Calu3 (cell line): ENCODE measurements at regions not wholly inside any gene's neighbourhood (a gene's known extent, or its start where the extent isn't known, plus 50 kb on each side); places are given as distances from the start of the nearest gene placed in this dataset.

Experiments used
- BruUV-seq: library from RNA; stranded (reverse); fragments of 400-500 nt; replicated peaks from 2 replicates; lab custom pipeline; 2021; lab: Mats Ljungman, UMichigan
- CTCF ChIA-PET: fragments of 300-600 bp; sonication (Branson Sonifier 250); formaldehyde crosslinking; loops from one replicate; lab custom pipeline; 2022; ENCODE audit warnings: antibody characterized with exemption; lab: Charles Lee
- DNase-seq: peaks from one replicate; pipeline ENCODE4 v3.0.0; 2022
- H3K27ac Mint-ChIP-seq: one replicate; pipeline ENCODE4 v1.8.0; 2022; ENCODE audit warnings: mixed read lengths; ENCODE audit not compliant: unreplicated experiment
- H3K27me3 Mint-ChIP-seq: one replicate; pipeline ENCODE4 v1.8.0; 2022; ENCODE audit warnings: mixed read lengths; ENCODE audit not compliant: unreplicated experiment
- H3K36me3 Mint-ChIP-seq: one replicate; pipeline ENCODE4 v1.8.0; 2022; ENCODE audit warnings: mild to moderate bottlenecking, moderate library complexity, mixed read lengths; ENCODE audit not compliant: insufficient read depth, unreplicated experiment
- H3K4me1 Mint-ChIP-seq: one replicate; pipeline ENCODE4 v1.8.0; 2022; ENCODE audit warnings: mild to moderate bottlenecking, low read depth, mixed read lengths; ENCODE audit not compliant: unreplicated experiment
- H3K4me3 Mint-ChIP-seq: one replicate; pipeline ENCODE4 v1.8.0; 2022; ENCODE audit warnings: mild to moderate bottlenecking, low read depth, moderate library complexity, mixed read lengths; ENCODE audit not compliant: unreplicated experiment
- H3K9me3 Mint-ChIP-seq: one replicate; pipeline ENCODE4 v1.8.0; 2022; ENCODE audit warnings: low read depth, mixed read lengths; ENCODE audit not compliant: unreplicated experiment
- CTCF ChIP-seq: fragments of 200-600 bp; IDR thresholded peaks from one replicate; pipeline ENCODE4 v1.8.0; 2022; ENCODE audit warnings: antibody characterized with exemption; ENCODE audit not compliant: unreplicated experiment
- intact Hi-C: fragments of 100-400 bp; cut with micrococcal nuclease; formaldehyde crosslinking; loops from one replicate; pipeline ENCODE4 v1.10.0; 2022; ENCODE audit not compliant: unreplicated experiment

DNA sequence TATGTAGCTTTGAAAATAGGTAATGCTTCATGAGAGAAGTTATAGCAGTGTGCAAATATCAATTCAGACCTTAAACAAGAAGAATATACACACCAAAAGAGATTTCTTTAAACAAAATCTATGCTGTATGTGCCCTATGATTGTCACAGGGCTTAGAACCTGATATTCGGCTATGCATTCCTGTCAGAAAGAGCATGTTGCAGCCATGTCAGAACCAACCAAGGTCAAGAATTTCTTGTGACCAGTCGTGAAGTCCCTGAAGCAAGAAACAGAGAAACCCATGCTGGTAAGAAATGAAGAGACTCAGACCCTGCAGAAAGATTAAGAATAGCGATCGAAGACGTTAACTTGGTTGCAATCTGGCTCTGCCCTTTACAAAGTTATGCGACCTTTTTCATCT is 210.3 kb upstream of the SPIN4 start:
- peak overlapping the region; percentile 97 for H3K4me3 Mint-ChIP-seq
- BruUV-seq: no TSS peak
- H3K27ac Mint-ChIP-seq: peak overlapping the region; percentile 86
- TF ChIP-seq CTCF: no peak
- intact Hi-C loops: loop anchor here (5.0 to 10.0 kb wide), 3 partner anchors 123 to 209 kb away; partner anchors contain the start of gene SPIN4
- DNase-seq: no peak
- CTCF ChIA-PET: interaction anchor here (1.0 kb wide), 1 partner anchor 19 kb away, joined by 3 read pairs; no protein-coding TSS in a partner anchor
- peaks cover 11% of the 10 kb centered on the region for H3K36me3 Mint-ChIP-seq
- H3K4me1 Mint-ChIP-seq: no peaks in the 10 kb centered on the region
- no peaks in the 10 kb centered on the region for H3K27me3 Mint-ChIP-seq
- peaks cover under 1% of the 10 kb centered on the region for H3K9me3 Mint-ChIP-seq

- BruUV-seq: TSS peak; percentile 44
- no peaks in the 10 kb centered on the region for H3K27me3 Mint-ChIP-seq
- H3K36me3 Mint-ChIP-seq: peaks cover 11% of the 10 kb centered on the region
- intact Hi-C loops: loop anchor here (5.0 to 10.0 kb wide), 3 partner anchors 124 to 208 kb away; partner anchors contain the start of gene SPIN4
- CTCF ChIA-PET: interaction anchor here (0.6 to 1.0 kb wide), 3 partner anchors 19 to 104 kb away, joined by 3 to 6 read pairs (median 3); no protein-coding TSS in a partner anchor
- H3K4me3 Mint-ChIP-seq: peak overlapping the region; percentile 97
- no peaks in the 10 kb centered on the region for H3K4me1 Mint-ChIP-seq
- peak; percentile 58 for DNase-seq
- H3K27ac Mint-ChIP-seq: peak overlapping the region; percentile 86
- no peak for TF ChIP-seq CTCF
- peaks cover under 1% of the 10 kb centered on the region for H3K9me3 Mint-ChIP-seq
Observed at GRCh38 chrX:63560601-63561218, 209.6 kb upstream of the SPIN4 start.

DNA sequence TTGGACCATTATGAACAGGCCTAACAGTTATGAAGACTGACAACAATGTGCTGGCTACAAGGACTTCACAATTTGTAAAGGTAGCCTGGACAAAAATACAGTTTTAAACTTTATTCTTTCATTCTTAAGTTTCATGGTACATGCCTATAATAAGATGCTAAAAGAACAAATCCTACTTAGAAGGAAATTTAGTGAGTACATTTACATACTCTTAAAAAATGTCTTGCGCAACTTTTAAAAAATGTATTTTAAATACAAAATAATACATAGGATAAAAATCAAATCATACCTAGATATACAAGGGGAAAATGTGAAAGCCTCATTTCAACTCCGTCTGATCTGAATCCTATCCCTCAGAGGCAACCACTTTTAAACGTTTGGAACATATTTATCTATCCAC is 200.7 kb upstream of the SPIN4 start:
- intact Hi-C loops: no loop called here
- Mint-ChIP-seq H3K9me3 (peaks cover 4% of the 10 kb centered on the region), H3K4me3 (no peak overlapping the region), H3K27me3 (no peaks in the 10 kb centered on the region), H3K4me1 (no peaks in the 10 kb centered on the region), H3K36me3 (no peaks in the 10 kb centered on the region), H3K27ac (no peak overlapping the region)
- DNase-seq: no peak
- BruUV-seq: no TSS peak
- TF ChIP-seq CTCF: no peak
- CTCF ChIA-PET: no interaction called here

DNA sequence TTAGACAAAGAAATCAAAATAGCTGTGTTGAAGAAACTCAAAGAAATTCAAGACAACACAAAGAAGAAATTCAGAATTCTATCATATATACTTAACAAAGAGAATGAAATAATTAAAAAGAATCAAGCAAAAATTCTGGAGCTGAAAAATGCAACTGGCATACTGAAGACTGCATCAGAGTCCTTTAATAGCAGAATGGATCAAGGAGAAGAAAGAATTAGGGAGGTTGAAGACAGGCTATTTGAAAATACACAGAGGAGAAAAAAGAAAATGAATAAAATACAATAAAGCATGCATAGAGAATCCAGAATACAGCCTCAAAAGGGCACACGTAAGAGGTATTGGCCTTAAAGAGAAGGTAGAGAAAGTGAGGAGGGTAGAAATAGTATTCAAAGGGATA is 179.5 kb upstream of the SPIN4 start:
- H3K9me3 Mint-ChIP-seq: peaks cover 3% of the 10 kb centered on the region
- intact Hi-C loops: no loop called here

More for the DNA sequence above, 179.5 kb upstream of the SPIN4 start:
- Mint-ChIP-seq H3K4me3 (no peak overlapping the region), H3K27ac (no peak overlapping the region), H3K36me3 (no peaks in the 10 kb centered on the region), H3K27me3 (no peaks in the 10 kb centered on the region), H3K4me1 (no peaks in the 10 kb centered on the region)
- DNase-seq: no peak
- CTCF ChIA-PET: no interaction called here
- BruUV-seq: no TSS peak
- no peak for TF ChIP-seq CTCF
